ENCODE measurements at regions not wholly inside any gene's neighbourhood (a gene's known extent, or its start where the extent isn't known, plus 50 kb on each side); places are given as distances from the start of the nearest gene placed in this dataset.

DNA sequence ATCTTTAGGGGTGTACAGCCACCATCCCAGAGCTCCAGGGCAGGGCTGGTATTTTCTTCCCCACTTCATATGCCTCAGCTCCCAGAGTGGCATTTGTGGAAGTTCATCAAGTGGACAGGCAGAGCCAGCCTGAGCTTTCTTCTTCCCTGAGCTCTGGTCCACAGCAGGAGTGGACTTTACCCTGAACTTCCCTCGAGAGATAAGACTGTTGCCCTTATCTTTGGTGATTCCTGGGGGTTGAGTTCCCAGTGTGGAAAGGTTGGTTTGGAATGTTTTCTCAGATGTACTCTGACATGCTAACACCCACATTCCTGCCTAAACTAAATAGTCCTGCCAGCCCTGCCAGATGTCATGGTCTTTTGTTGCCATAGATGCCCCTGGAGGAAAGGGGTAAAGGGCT is 62.0 kb upstream of the LGALSL start:
- POLR2A ChIA-PET (ENCODE audit: partially characterized antibody), result interaction anchor here (0.7 kb wide), 1 partner anchor 16 kb away, joined by 6 read pairs; no protein-coding TSS in a partner anchor
- no peak overlapping the region for H3K4ac ChIP-seq (replicated peaks; ENCODE audit: insufficient read length, low read depth, low read length)
- H4K8ac ChIP-seq (ENCODE audit: extremely low read depth, insufficient read depth, low read length), result no peak overlapping the region
- no peak overlapping the region for H3K56ac ChIP-seq (replicated peaks; ENCODE audit: insufficient read length, low read depth, low read length)
- no peaks in the 10 kb centered on the region for H3K79me2 ChIP-seq (ENCODE audit: control insufficient read depth in 1 of 2, insufficient read depth in 2 of 2, low read length in 2 of 2)
- H4K5ac ChIP-seq (ENCODE audit: insufficient read length, low read depth, low read length), result no peak overlapping the region
- H3K14ac ChIP-seq (ENCODE audit: insufficient read length), result no peak overlapping the region
- H2AFZ ChIP-seq (ENCODE audit: low read length), result no peak overlapping the region
- no peak overlapping the region for H2BK120ac ChIP-seq (replicated peaks; ENCODE audit: low read depth, low read length)
- no peak overlapping the region for H2AK5ac ChIP-seq (ENCODE audit: low read depth, low read length)
- H4K20me1 ChIP-seq (replicated peaks in 1 of 2; ENCODE audit: control insufficient read depth in 1 of 2, insufficient read depth in 2 of 2, low read length in 2 of 2), result no peaks in the 10 kb centered on the region
- no peak overlapping the region for H2BK15ac ChIP-seq (ENCODE audit: low read length)
- DNase-seq (ENCODE audit: low read depth in 1 of 2, low spot score in 2 of 2) (no peak), FAIRE-seq (no peak)
- peaks cover 0 to under 1% (median 0%) of the 10 kb centered on the region in 4 experiments; a peak in 1 of 7 replicates for H3K4me1 ChIP-seq (replicated peaks in 1 of 4; ENCODE audit: control insufficient read depth in 3 of 4, insufficient read depth in 4 of 4, low read length in 3 of 4)
- no peaks in the 10 kb centered on the region; a peak in 1 of 8 replicates for H3K36me3 ChIP-seq (ENCODE audit: control insufficient read depth in 2 of 4, insufficient read depth in 4 of 4, low read length in 3 of 4)
- H3K9ac ChIP-seq (replicated peaks in 1 of 4; ENCODE audit: extremely low read depth in 1 of 4, low read depth in 3 of 4, low read length in 3 of 4), result no peak overlapping the region
- H3K27ac ChIP-seq (ENCODE audit: low read depth, low read length), result no peak overlapping the region
- no peak overlapping the region for H2BK20ac ChIP-seq (ENCODE audit: low read length)
- no peaks in the 10 kb centered on the region for H3K27me3 ChIP-seq (replicated peaks in 1 of 4; ENCODE audit: control insufficient read depth in 3 of 4, extremely low read depth in 1 of 4, insufficient read depth in 3 of 4, low read length in 3 of 4)
- WGBS, 2 experiments (ENCODE audit: extremely low coverage in 1 of 2, insufficient coverage in 1 of 2, insufficient read length in 1 of 2, insufficient replicate concordance in 2 of 2, low coverage in 1 of 2, low lambda C conversion rate in 2 of 2, missing lambda C conversion rate in 1 of 2), result 79% methylated on average over 1 of the region's 1 CpG; no CpG with 5 or more reads in 1 of the 2 experiments
- no peak overlapping the region for H2BK12ac ChIP-seq (ENCODE audit: low read depth, low read length)
- H3K4me2 ChIP-seq (ENCODE audit: insufficient read depth in 1 of 2, low read depth in 2 of 2, low read length in 2 of 2), result no peak overlapping the region
- no peaks in the 10 kb centered on the region for H3K79me1 ChIP-seq (ENCODE audit: low read depth, low read length)
- CTCF ChIA-PET (ENCODE audit: partially characterized antibody), result no interaction called here
- no peak overlapping the region for H3K4me3 ChIP-seq (ENCODE audit: extremely low read depth in 1 of 4, insufficient read depth in 2 of 4, low read depth in 3 of 4, low read length in 4 of 4)
- H3K9me3 ChIP-seq (ENCODE audit: insufficient read depth in 2 of 2, low read depth in 1 of 2, low read length in 1 of 2), result no peaks in the 10 kb centered on the region
- no peak overlapping the region for H3K23ac ChIP-seq (ENCODE audit: insufficient read length)
- no peaks in the 10 kb centered on the region for H3K23me2 ChIP-seq (ENCODE audit: low read depth, low read length)
- H4K91ac ChIP-seq (replicated peaks; ENCODE audit: insufficient read length, low read length), result no peak overlapping the region
- H2BK5ac ChIP-seq (ENCODE audit: low read depth, low read length), result no peak overlapping the region
- no peak overlapping the region for H3K18ac ChIP-seq (ENCODE audit: extremely low read depth, low read length)
- TF ChIP-seq KDM1A (IDR thresholded peaks at IDR 0.05; ENCODE audit: borderline replicate concordance, low read length) (no peak), RAD21 (IDR thresholded peaks at IDR 0.05 in 1 of 2, conservative IDR thresholded peaks at IDR 0.05 in 1 of 2; ENCODE audit: low read depth in 2 of 2, low read length in 2 of 2) (no peak), POLR2AphosphoS5 (IDR thresholded peaks at IDR 0.05; ENCODE audit: low read depth, low read length) (no peak), KDM5A (IDR thresholded peaks at IDR 0.05; ENCODE audit: low read length) (no peak), NRF1 (IDR thresholded peaks at IDR 0.05; ENCODE audit: low read depth, low read length) (no peak), CHD1 (IDR thresholded peaks at IDR 0.05; ENCODE audit: low read depth, low read length) (no peak), SP1 (IDR thresholded peaks at IDR 0.05; ENCODE audit: low read depth, low read length) (no peak)
- TF ChIP-seq, protein P1, sequence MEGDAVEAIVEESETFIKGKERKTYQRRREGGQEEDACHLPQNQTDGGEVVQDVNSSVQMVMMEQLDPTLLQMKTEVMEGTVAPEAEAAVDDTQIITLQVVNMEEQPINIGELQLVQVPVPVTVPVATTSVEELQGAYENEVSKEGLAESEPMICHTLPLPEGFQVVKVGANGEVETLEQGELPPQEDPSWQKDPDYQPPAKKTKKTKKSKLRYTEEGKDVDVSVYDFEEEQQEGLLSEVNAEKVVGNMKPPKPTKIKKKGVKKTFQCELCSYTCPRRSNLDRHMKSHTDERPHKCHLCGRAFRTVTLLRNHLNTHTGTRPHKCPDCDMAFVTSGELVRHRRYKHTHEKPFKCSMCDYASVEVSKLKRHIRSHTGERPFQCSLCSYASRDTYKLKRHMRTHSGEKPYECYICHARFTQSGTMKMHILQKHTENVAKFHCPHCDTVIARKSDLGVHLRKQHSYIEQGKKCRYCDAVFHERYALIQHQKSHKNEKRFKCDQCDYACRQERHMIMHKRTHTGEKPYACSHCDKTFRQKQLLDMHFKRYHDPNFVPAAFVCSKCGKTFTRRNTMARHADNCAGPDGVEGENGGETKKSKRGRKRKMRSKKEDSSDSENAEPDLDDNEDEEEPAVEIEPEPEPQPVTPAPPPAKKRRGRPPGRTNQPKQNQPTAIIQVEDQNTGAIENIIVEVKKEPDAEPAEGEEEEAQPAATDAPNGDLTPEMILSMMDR (IDR thresholded peaks at IDR 0.05; ENCODE audit: control extremely low read depth in 1 of 3, insufficient read depth in 1 of 3, low read depth in 1 of 3, low read length in 3 of 3), result no peak

Measured in H1 (cell line).